Natural killer cell treated with Interleukin-12 subunit alpha and Interleukin-12 subunit beta and Interleukin-15 and Interleukin-18, amount 100 ng/mL, for 72 hours (primary cell): ENCODE measurements at regions not wholly inside any gene's neighbourhood (a gene's known extent, or its start where the extent isn't known, plus 50 kb on each side); places are given as distances from the start of the nearest gene placed in this dataset.
"Not testable (repeated sequence)": the region's sequence is repeated elsewhere in the genome, so short reads cannot be mapped to it uniquely, and the experiment has no call there.

Experiments
- ATAC-seq, 2 donors: fragments of 150-1000 bp; cut with Tn5 transposase in 1 of 2; sonication (Bioruptor Pico), chemical (Tn5 transposase) in 1 of 2; 2 replicates each; pipeline ENCODE4 v1.10.0; 2021
- DNase-seq: peaks from one replicate; pipeline ENCODE4 v3.0.0; 2022; ENCODE audit warnings: low spot score
- H3K27ac Mint-ChIP-seq, 2 donors: 1 replicate in 1 of 2; 2 replicates in 1 of 2; pipeline ENCODE4 v1.8.0; 2022; ENCODE audit warnings: mixed read lengths in 2 of 2, mild to moderate bottlenecking in 1 of 2, moderate library complexity in 1 of 2
- H3K27me3 Mint-ChIP-seq, 2 donors: 1 replicate in 1 of 2; 2 replicates in 1 of 2; pipeline ENCODE4 v1.8.0; 2022; ENCODE audit warnings: mixed read lengths in 2 of 2
- H3K36me3 Mint-ChIP-seq: one replicate; pipeline ENCODE4 v1.8.0; 2022; ENCODE audit warnings: mixed read lengths
- H3K4me1 Mint-ChIP-seq, 2 donors: 1 replicate in 1 of 2; 2 replicates in 1 of 2; pipeline ENCODE4 v1.8.0; 2022; ENCODE audit warnings: low read depth in 2 of 2, mixed read lengths in 2 of 2, mild to moderate bottlenecking in 1 of 2
- H3K4me3 Mint-ChIP-seq: one replicate; pipeline ENCODE4 v1.8.0; 2022; ENCODE audit warnings: mixed read lengths
- H3K9me3 Mint-ChIP-seq: 2 replicates; pipeline ENCODE4 v1.8.0; 2022; ENCODE audit warnings: mixed read lengths

DNA sequence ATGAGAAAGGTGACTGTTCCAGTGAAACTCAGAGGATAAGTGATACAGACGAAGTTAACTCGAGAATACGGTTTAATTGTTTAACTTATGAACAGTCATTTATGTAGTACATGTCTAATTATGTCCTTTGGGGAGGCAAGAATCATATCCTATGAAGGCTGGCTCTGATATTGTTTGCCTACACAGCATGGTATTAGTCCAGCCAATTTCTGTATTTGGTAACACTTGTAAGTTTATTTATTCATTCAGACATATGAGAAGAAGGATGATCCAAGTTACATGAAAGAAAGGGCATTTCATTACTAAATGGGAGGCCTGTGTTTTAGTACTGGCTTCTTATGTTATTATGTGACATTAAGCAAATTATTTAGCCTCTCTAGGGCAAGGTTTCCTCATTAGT lies 199.7 kb downstream of the NNT start:
- ATAC-seq (no peak), DNase-seq (no peak)
- no peaks in the 10 kb centered on the region for H3K27me3 Mint-ChIP-seq
- no peak overlapping the region for H3K4me3 Mint-ChIP-seq
- no peaks in the 10 kb centered on the region for H3K36me3 Mint-ChIP-seq
- H3K4me1 Mint-ChIP-seq: no peaks in the 10 kb centered on the region
- H3K27ac Mint-ChIP-seq: no peak overlapping the region
- peaks cover 18% of the 10 kb centered on the region for H3K9me3 Mint-ChIP-seq

DNA sequence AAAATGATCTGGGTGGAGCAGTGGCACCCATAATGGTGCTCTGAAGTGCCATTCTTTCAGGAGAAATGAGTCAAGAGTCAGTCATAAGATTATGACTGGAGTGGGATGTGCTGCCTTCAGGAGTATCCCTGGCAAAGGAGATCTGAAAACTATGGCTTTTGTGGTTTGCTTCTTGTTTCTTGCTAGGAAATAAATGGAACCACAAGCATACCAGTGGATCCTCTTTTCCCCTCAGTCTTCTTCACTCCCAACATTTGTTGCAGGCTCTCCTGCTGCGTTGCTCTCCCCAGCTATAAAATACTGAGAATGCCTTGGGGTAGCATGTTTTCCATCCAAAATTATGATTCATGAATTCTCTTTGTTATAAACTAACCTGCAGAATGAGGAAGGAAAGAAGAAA lies 199.1 kb downstream of the NNT start:
- no peaks in the 10 kb centered on the region for H3K27me3 Mint-ChIP-seq
- H3K9me3 Mint-ChIP-seq: peaks cover 18% of the 10 kb centered on the region
- ATAC-seq (no peak), DNase-seq (no peak)
- no peaks in the 10 kb centered on the region for H3K4me1 Mint-ChIP-seq
- H3K27ac Mint-ChIP-seq: no peak overlapping the region
- H3K36me3 Mint-ChIP-seq: no peaks in the 10 kb centered on the region
- H3K4me3 Mint-ChIP-seq: no peak overlapping the region

DNA sequence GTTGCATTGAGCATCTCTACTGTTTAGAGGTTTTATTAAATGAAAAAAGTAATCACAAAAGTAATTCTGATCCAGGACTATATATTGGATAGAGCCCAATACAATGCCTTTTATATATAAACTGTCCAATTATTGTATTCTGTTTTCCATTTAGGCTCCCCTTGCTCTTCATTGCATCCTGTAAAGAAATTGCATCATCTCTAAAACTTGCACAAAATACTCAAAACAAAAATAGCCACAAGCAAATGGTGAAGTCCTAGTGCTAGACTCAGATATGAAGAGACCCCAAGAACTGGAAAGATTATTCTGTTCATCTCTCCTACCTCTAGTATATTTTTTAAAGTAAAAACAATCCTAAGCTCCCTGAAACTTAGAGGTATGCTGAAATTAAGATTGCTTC lies 195.8 kb downstream of the NNT start:
- Mint-ChIP-seq H3K27me3 (no peaks in the 10 kb centered on the region), H3K36me3 (no peaks in the 10 kb centered on the region), H3K4me1 (no peaks in the 10 kb centered on the region), H3K9me3 (peaks cover 15% of the 10 kb centered on the region), H3K4me3 (no peak overlapping the region), H3K27ac (no peak overlapping the region)
- ATAC-seq (no peak), DNase-seq (no peak)

DNA sequence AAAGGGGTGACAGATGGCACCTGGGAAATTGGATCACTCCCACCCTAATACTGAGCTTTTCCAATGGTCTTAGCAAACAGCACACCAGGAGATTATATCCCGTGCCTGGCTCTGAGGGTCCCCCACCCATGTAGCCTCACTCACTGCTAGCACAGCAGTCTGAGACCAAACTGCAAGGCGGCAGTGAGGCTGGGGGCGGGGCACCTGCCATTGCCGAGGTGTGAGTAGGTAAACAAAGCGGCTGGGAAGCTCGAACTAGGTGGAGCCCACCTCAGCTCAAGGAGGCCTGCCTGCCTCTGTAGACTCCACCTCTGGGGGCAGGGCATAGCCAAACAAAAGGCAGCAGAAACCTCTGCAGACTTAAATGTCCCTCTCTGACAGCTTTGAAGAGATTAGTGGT lies 188.9 kb downstream of the NNT start:
- ATAC-seq, H3K27me3 Mint-ChIP-seq, H3K36me3 Mint-ChIP-seq, H3K27ac Mint-ChIP-seq, DNase-seq, H3K4me1 Mint-ChIP-seq, H3K4me3 Mint-ChIP-seq: not testable (repeated sequence)
- H3K9me3 Mint-ChIP-seq: peaks cover 21% of the 10 kb centered on the region

DNA sequence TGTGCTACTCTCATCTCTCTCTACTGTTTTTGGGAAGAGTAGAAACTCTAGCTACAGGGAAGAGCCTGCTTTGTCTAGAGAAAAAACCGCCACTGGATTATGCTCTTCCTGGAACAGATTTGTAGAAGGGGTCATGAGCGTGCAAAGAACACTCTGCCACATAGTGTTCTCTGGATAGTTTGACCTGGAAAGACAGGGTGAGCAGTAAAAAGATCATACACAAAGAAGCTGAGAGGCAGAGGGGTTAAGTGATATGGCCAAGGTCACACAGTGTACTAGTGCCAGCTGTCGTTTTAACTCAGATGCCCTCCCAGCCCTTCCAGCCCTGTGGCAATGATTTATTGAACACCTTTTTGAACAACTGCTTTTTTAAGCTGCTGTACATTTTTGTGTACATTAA lies 182.2 kb downstream of the NNT start:
- DNase-seq: no peak
- no peak overlapping the region for H3K4me3 Mint-ChIP-seq
- H3K9me3 Mint-ChIP-seq: peaks cover 11% of the 10 kb centered on the region
- no peak for ATAC-seq
- no peaks in the 10 kb centered on the region for H3K4me1 Mint-ChIP-seq
- peaks cover 7% of the 10 kb centered on the region for H3K36me3 Mint-ChIP-seq
- H3K27ac Mint-ChIP-seq: no peak overlapping the region
- no peaks in the 10 kb centered on the region for H3K27me3 Mint-ChIP-seq

DNA sequence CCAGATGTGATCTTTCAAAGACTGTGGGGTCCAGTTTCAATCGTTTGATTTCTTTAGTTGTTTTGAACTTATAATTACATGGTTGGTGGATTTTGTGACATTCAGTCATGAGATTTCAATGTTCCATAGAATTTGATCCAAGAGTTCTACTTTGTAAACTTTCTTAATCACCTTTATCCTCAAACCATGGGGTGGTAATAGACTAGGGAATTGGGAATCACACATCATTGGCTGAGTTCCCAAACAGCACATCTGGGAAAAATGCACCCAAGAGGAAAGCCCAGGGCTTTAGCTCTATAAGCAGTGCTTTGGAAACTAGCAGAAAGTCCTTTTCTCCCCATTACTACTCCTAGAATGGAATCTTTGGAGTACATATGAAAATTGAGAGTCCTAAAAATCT lies 177.6 kb downstream of the NNT start:
- Mint-ChIP-seq H3K27ac (no peak overlapping the region), H3K27me3 (no peaks in the 10 kb centered on the region), H3K4me1 (no peaks in the 10 kb centered on the region), H3K4me3 (no peak overlapping the region), H3K9me3 (no peaks in the 10 kb centered on the region), H3K36me3 (no peaks in the 10 kb centered on the region)
- ATAC-seq (no peak), DNase-seq (no peak)

DNA sequence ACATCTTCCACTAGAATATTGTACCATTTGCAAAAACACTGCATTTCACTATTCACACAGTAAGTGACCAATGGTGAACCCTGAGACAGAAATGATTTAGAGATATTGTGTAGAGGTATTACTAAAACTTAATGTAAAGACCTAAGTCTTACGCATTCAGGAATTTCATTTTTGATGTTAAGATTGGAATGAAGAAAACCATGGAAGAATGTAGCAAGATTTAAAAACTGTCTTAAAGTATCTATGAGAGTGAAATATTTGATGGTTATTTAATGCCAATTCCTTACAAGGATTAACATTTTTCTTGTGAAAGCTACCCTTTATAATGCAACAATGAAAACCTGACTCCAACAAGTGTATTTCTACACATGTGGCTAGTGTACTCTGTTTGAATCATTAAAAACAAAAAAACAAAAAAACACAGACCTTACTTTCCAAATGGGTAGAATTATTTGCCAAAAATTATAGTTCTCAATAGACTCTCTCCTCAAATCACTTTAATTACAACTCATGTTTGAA lies 172.0 kb downstream of the NNT start:
- Mint-ChIP-seq H3K4me3 (no peak overlapping the region), H3K9me3 (no peaks in the 10 kb centered on the region), H3K36me3 (no peaks in the 10 kb centered on the region), H3K27me3 (no peaks in the 10 kb centered on the region), H3K27ac (no peak overlapping the region), H3K4me1 (no peaks in the 10 kb centered on the region)
- DNase-seq (no peak), ATAC-seq (no peak)

DNA sequence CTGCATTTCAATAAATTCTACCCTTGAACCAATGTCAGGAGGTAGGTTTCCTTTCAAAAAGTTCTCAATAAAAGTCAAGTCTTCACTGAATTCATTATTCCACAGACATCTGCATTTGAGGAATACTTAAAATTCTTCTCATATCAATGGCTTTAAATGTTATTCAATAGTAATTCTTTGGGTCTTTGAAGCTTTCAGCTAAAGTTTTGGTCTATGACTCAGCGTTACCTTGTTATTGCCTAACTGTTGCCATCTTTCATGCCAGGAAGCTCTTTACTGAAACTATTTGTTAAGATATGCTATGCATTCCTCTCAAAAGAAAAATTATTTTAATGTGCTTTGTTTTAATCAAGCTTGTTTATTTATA lies 170.5 kb downstream of the NNT start:
- Mint-ChIP-seq H3K4me1 (no peaks in the 10 kb centered on the region), H3K27me3 (no peaks in the 10 kb centered on the region), H3K27ac (no peak overlapping the region), H3K9me3 (no peaks in the 10 kb centered on the region), H3K4me3 (no peak overlapping the region), H3K36me3 (no peaks in the 10 kb centered on the region)
- DNase-seq: no peak
- no peak for ATAC-seq

DNA sequence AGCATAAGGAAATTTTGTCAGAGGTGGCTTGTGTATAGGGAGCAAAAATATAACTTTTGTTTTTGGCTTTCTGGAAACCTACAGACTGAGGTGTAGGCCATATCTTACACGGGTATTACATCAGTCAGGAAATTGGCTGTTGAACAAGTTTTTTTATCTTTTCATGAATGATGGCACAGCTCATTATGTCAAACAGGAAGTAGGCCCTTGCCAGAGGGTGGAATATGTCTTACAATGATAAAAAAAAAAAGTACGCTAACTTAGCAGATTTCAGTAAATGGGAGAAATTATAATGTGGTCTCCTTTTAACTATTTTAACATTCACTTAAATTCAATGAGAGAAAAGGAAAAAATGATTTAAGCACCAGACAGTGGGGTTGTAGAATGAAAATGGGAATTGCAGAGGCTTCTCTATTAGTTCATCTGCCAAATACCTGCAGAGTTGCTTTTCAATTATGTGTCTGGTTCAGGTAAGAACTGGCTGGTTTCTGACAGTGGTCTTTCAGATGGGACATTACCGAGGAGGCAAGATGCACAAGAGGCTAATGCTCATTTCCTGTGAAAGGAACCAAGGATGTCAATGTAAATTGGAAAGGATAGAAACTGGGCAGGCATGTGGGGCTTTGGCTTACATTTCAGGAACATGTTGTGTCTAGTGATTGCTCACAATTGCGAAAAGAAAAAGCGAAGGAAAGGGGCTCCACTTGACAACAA lies 169.9 kb downstream of the NNT start:
- no peak for DNase-seq
- ATAC-seq: no peak
- H3K9me3 Mint-ChIP-seq: peaks cover 2% of the 10 kb centered on the region
- no peaks in the 10 kb centered on the region for H3K27me3 Mint-ChIP-seq
- H3K27ac Mint-ChIP-seq: peak overlapping the region in 1 of 2 donors; percentile 51
- H3K36me3 Mint-ChIP-seq: no peaks in the 10 kb centered on the region
- no peaks in the 10 kb centered on the region for H3K4me1 Mint-ChIP-seq
- H3K4me3 Mint-ChIP-seq: no peak overlapping the region

DNA sequence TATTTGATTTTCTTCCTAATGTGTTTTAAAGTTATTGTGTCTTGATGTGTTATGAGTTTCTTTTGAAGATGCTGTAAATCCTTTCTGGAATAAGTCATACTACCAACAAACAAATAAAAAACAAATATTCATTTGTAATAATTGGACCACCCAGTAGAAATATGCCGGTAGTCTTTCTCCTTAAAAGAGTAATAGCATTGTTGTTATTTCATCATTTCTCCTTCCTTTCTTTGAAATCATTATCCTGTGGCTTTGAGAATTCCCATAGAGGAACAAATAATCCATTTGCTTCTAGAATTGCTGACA lies 169.4 kb downstream of the NNT start:
- Mint-ChIP-seq H3K27ac (peak overlapping the region in 1 of 2 donors; percentile 51), H3K4me1 (no peaks in the 10 kb centered on the region), H3K36me3 (no peaks in the 10 kb centered on the region), H3K27me3 (no peaks in the 10 kb centered on the region), H3K9me3 (peaks cover 4% of the 10 kb centered on the region), H3K4me3 (no peak overlapping the region)
- DNase-seq: no peak
- no peak for ATAC-seq

DNA sequence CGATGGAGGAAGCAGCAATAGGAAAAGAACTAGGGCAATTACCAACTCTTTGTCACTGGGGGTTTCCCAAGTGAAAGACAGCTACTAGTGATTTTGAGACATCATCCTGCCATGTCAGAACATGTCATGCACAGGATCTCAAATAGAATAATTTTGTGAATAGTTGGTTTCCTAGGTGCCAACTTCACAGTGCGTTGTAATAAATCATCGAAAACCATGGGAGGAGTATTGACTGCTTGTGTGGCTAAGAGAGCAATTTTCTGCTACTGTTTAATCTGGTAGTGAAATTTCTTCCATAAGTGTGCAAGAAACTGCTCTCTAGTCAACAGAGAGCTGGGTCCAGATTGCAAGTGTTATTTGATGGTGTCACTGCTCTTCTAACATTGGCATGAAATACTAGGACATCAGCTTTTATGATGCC lies 168.6 kb downstream of the NNT start:
- Mint-ChIP-seq H3K4me1 (no peaks in the 10 kb centered on the region), H3K9me3 (peaks cover 4% of the 10 kb centered on the region), H3K36me3 (no peaks in the 10 kb centered on the region), H3K4me3 (no peak overlapping the region), H3K27me3 (no peaks in the 10 kb centered on the region), H3K27ac (no peak overlapping the region)
- no peak for DNase-seq
- no peak for ATAC-seq

DNA sequence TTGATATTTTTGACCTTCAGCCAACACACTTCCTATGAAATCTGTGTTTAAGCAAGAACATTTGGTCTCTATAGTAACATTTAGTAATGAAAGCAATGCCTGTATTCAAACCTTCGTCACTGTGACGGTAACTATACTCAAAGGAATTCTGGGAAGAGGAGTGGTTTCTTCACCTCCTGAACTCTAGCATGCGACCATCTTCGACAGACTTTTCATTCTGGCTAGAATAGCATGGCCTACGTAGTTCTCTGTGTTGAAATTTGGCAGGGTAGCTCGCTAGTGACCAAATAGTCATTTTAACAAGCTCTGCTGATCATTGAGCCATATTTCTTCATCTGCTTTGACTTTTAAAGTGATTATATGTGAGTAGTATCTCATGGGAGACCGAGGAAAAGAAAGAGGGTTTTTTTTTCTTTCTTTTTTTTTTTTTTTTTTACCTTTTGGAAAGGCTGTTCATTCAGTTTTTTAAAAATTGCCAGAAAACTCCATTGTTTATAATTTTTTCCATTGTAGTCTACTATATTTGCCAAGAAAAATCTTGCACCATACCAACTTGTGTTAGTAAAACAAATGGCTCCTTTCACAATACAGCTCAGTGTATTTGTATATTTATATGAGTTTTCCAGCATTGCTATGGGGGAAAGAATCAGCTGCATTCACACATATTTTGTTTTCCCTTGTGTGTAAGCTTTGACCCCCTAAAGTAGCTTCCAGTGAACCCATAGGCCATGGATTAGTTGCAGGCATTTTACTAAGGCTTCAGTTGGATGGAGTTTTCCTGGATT lies 166.8 kb downstream of the NNT start:
- H3K27me3 Mint-ChIP-seq: no peaks in the 10 kb centered on the region
- no peaks in the 10 kb centered on the region for H3K36me3 Mint-ChIP-seq
- no peaks in the 10 kb centered on the region for H3K4me1 Mint-ChIP-seq
- ATAC-seq (no peak), DNase-seq (no peak)
- H3K27ac Mint-ChIP-seq: no peak overlapping the region
- H3K9me3 Mint-ChIP-seq: peaks cover 4% of the 10 kb centered on the region
- no peak overlapping the region for H3K4me3 Mint-ChIP-seq
